ENCODE measurements at regions not wholly inside any gene's neighbourhood (a gene's known extent, or its start where the extent isn't known, plus 50 kb on each side); places are given as distances from the start of the nearest gene placed in this dataset.

GRCh38 chr13:105984646-105985045 lies 550.8 kb downstream of the EFNB2 start:
- no peak for DNase-seq
- H3K27ac ChIP-seq: no peak overlapping the region
- TF ChIP-seq CTCF (IDR thresholded peaks at IDR 0.05; ENCODE audit: low read depth, low read length, missing control alignments): no peak
- no peaks in the 10 kb centered on the region for H3K27me3 ChIP-seq (replicated peaks)
- in situ Hi-C loops (cut with HindIII; ENCODE audit: low pct_ligation_motif_present, low sequenced_read_pairs): no loop called here
- no peak overlapping the region for H3K4me3 ChIP-seq (ENCODE audit: low read depth, low read length)
- no peaks in the 10 kb centered on the region for H3K36me3 ChIP-seq (replicated peaks)

GRCh38 chr13:105984236-105984635 lies 551.2 kb downstream of the EFNB2 start:
- no peak overlapping the region for H3K27ac ChIP-seq
- in situ Hi-C loops (cut with HindIII; ENCODE audit: low pct_ligation_motif_present, low sequenced_read_pairs): no loop called here
- no peak for DNase-seq
- H3K27me3 ChIP-seq (replicated peaks): no peaks in the 10 kb centered on the region
- H3K36me3 ChIP-seq (replicated peaks): no peaks in the 10 kb centered on the region
- H3K4me3 ChIP-seq (ENCODE audit: low read depth, low read length): no peak overlapping the region
- no peak for TF ChIP-seq CTCF (IDR thresholded peaks at IDR 0.05; ENCODE audit: low read depth, low read length, missing control alignments)

- no peaks in the 10 kb centered on the region for H3K36me3 ChIP-seq (replicated peaks)
- in situ Hi-C loops (cut with HindIII; ENCODE audit: low pct_ligation_motif_present, low sequenced_read_pairs): no loop called here
- H3K27ac ChIP-seq: no peak overlapping the region
- H3K27me3 ChIP-seq (replicated peaks): no peaks in the 10 kb centered on the region
- H3K4me3 ChIP-seq (ENCODE audit: low read depth, low read length): no peak overlapping the region
- no peak for DNase-seq
- TF ChIP-seq CTCF (IDR thresholded peaks at IDR 0.05; ENCODE audit: low read depth, low read length, missing control alignments): no peak
Measured at GRCh38 chr13:105982219-105982930, 553.1 kb downstream of the EFNB2 start.

GRCh38 chr13:105979131-105980011 lies 556.1 kb downstream of the EFNB2 start:
- Histone ChIP-seq H3K27me3 (replicated peaks) (no peaks in the 10 kb centered on the region), H3K36me3 (replicated peaks) (no peaks in the 10 kb centered on the region), H3K27ac (no peak overlapping the region), H3K4me3 (ENCODE audit: low read depth, low read length) (no peak overlapping the region)
- DNase-seq: peak; percentile 30
- in situ Hi-C loops (cut with HindIII; ENCODE audit: low pct_ligation_motif_present, low sequenced_read_pairs): no loop called here
- TF ChIP-seq CTCF (IDR thresholded peaks at IDR 0.05; ENCODE audit: low read depth, low read length, missing control alignments): no peak

GRCh38 chr13:105974380-105974779 lies 561.1 kb downstream of the EFNB2 start:
- no peak overlapping the region for H3K27ac ChIP-seq
- H3K27me3 ChIP-seq (replicated peaks): no peaks in the 10 kb centered on the region
- no peak for TF ChIP-seq CTCF (IDR thresholded peaks at IDR 0.05; ENCODE audit: low read depth, low read length, missing control alignments)
- no peak for DNase-seq
- H3K4me3 ChIP-seq (ENCODE audit: low read depth, low read length): no peak overlapping the region
- in situ Hi-C loops (cut with HindIII; ENCODE audit: low pct_ligation_motif_present, low sequenced_read_pairs): no loop called here
- no peaks in the 10 kb centered on the region for H3K36me3 ChIP-seq (replicated peaks)

Measured in brain microvascular endothelial cell (primary cell).